ENCODE measurements at regions not wholly inside any gene's neighbourhood (a gene's known extent, or its start where the extent isn't known, plus 50 kb on each side); places are given as distances from the start of the nearest gene placed in this dataset.
"Not testable (repeated sequence)": the region's sequence is repeated elsewhere in the genome, so short reads cannot be mapped to it uniquely, and the experiment has no call there.

- Mint-ChIP-seq H3K27me3 (peaks cover 0 to under 1% of the 10 kb centered on the region in 2 donors), H3K9me3 (peaks cover 0 to under 1% of the 10 kb centered on the region in 2 donors), H3K36me3 (no peaks in the 10 kb centered on the region), H3K4me3 (no peak overlapping the region), H3K27ac (no peak overlapping the region), H3K4me1 (no peaks in the 10 kb centered on the region)
- ATAC-seq (replicated peaks) = no peak
- no peak for DNase-seq
Observed at GRCh38 chr9:104389341-104389740, 114.7 kb upstream of the OR13F1 start.

GRCh38 chr9:104394901-104395300 is 109.2 kb upstream of the OR13F1 start:
- not testable (repeated sequence) for H3K27me3 Mint-ChIP-seq; DNase-seq; H3K36me3 Mint-ChIP-seq; H3K9me3 Mint-ChIP-seq; H3K4me3 Mint-ChIP-seq; H3K27ac Mint-ChIP-seq; ATAC-seq (replicated peaks); H3K4me1 Mint-ChIP-seq

GRCh38 chr9:104412238-104412637 is 91.8 kb upstream of the OR13F1 start:
- no peak overlapping the region for H3K27ac Mint-ChIP-seq
- H3K4me3 Mint-ChIP-seq = no peak overlapping the region
- no peaks in the 10 kb centered on the region for H3K27me3 Mint-ChIP-seq
- no peaks in the 10 kb centered on the region for H3K4me1 Mint-ChIP-seq
- no peak for ATAC-seq (replicated peaks)
- H3K9me3 Mint-ChIP-seq = peaks cover 7% of the 10 kb centered on the region in 2 donors
- DNase-seq = no peak
- H3K36me3 Mint-ChIP-seq = no peaks in the 10 kb centered on the region

GRCh38 chr9:104416470-104416869 is 87.6 kb upstream of the OR13F1 start:
- no peak overlapping the region for H3K4me3 Mint-ChIP-seq
- ATAC-seq (replicated peaks) = no peak
- H3K36me3 Mint-ChIP-seq = no peaks in the 10 kb centered on the region
- H3K4me1 Mint-ChIP-seq = no peaks in the 10 kb centered on the region
- DNase-seq = no peak
- H3K27ac Mint-ChIP-seq = no peak overlapping the region
- H3K27me3 Mint-ChIP-seq = no peaks in the 10 kb centered on the region
- H3K9me3 Mint-ChIP-seq = peaks cover 7 to 8% of the 10 kb centered on the region in 2 donors

- H3K36me3 Mint-ChIP-seq = no peaks in the 10 kb centered on the region
- H3K27me3 Mint-ChIP-seq = no peaks in the 10 kb centered on the region
- no peaks in the 10 kb centered on the region for H3K4me1 Mint-ChIP-seq
- no peak for ATAC-seq (replicated peaks)
- DNase-seq = no peak
- H3K27ac Mint-ChIP-seq = no peak overlapping the region
- peaks cover 7 to 8% of the 10 kb centered on the region in 2 donors for H3K9me3 Mint-ChIP-seq
- H3K4me3 Mint-ChIP-seq = no peak overlapping the region
Observed at GRCh38 chr9:104417296-104417695, 86.8 kb upstream of the OR13F1 start.

- no peaks in the 10 kb centered on the region for H3K4me1 Mint-ChIP-seq
- no peak overlapping the region for H3K27ac Mint-ChIP-seq
- no peaks in the 10 kb centered on the region for H3K27me3 Mint-ChIP-seq
- no peaks in the 10 kb centered on the region for H3K36me3 Mint-ChIP-seq
- H3K9me3 Mint-ChIP-seq = peaks cover 6 to 11% of the 10 kb centered on the region in 2 donors
- ATAC-seq (replicated peaks) = no peak
- no peak for DNase-seq
- H3K4me3 Mint-ChIP-seq = no peak overlapping the region
Observed at GRCh38 chr9:104429031-104429546, 75.0 kb upstream of the OR13F1 start.

- ATAC-seq (replicated peaks) = no peak
- no peaks in the 10 kb centered on the region for H3K4me1 Mint-ChIP-seq
Observed at GRCh38 chr9:104435059-104435458, 69.0 kb upstream of the OR13F1 start.

GRCh38 chr9:104448036-104448435 is 56.0 kb upstream of the OR13F1 start:
- ATAC-seq (replicated peaks) (no peak), DNase-seq (no peak)
- H3K9me3 Mint-ChIP-seq = no peaks in the 10 kb centered on the region
- no peak overlapping the region for H3K27ac Mint-ChIP-seq
- H3K4me1 Mint-ChIP-seq = no peaks in the 10 kb centered on the region
- H3K27me3 Mint-ChIP-seq = no peaks in the 10 kb centered on the region
- no peaks in the 10 kb centered on the region for H3K36me3 Mint-ChIP-seq
- no peak overlapping the region for H3K4me3 Mint-ChIP-seq

More at GRCh38 chr9:104435059-104435458, 69.0 kb upstream of the OR13F1 start:
- no peak for DNase-seq
- Mint-ChIP-seq H3K36me3 (no peaks in the 10 kb centered on the region), H3K4me3 (no peak overlapping the region), H3K27me3 (no peaks in the 10 kb centered on the region), H3K27ac (no peak overlapping the region), H3K9me3 (peaks cover 7% of the 10 kb centered on the region in 2 donors)
